ENCODE measurements at regions not wholly inside any gene's neighbourhood (a gene's known extent, or its start where the extent isn't known, plus 50 kb on each side); places are given as distances from the start of the nearest gene placed in this dataset.

DNA sequence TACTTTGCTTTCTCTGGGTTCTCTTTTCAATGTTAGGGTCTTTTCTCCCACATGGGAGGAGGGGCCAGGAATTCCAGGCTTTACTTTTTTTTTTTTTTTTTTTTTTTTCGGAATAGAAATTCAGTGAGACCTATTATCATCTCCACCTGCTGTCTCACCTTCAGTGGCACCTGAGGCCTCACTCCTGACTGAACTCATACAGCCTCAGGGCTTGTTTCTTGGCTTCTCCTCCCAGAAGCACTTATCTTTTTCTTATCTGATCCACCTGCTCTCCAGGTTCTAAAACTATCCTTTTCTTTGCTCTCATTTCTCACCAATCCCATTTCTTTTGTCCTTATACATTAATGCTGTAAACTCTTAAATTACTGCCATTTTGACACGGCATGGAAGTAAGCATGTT, 117.3 kb upstream of the PPP3CA start:
- TF ChIP-seq, protein P1, sequence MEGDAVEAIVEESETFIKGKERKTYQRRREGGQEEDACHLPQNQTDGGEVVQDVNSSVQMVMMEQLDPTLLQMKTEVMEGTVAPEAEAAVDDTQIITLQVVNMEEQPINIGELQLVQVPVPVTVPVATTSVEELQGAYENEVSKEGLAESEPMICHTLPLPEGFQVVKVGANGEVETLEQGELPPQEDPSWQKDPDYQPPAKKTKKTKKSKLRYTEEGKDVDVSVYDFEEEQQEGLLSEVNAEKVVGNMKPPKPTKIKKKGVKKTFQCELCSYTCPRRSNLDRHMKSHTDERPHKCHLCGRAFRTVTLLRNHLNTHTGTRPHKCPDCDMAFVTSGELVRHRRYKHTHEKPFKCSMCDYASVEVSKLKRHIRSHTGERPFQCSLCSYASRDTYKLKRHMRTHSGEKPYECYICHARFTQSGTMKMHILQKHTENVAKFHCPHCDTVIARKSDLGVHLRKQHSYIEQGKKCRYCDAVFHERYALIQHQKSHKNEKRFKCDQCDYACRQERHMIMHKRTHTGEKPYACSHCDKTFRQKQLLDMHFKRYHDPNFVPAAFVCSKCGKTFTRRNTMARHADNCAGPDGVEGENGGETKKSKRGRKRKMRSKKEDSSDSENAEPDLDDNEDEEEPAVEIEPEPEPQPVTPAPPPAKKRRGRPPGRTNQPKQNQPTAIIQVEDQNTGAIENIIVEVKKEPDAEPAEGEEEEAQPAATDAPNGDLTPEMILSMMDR (IDR thresholded peaks at IDR 0.05), result no peak
- no peak for TF ChIP-seq ZFX (IDR thresholded peaks at IDR 0.05; ENCODE audit: borderline replicate concordance)
- no peak overlapping the region for H3K27ac ChIP-seq

DNA sequence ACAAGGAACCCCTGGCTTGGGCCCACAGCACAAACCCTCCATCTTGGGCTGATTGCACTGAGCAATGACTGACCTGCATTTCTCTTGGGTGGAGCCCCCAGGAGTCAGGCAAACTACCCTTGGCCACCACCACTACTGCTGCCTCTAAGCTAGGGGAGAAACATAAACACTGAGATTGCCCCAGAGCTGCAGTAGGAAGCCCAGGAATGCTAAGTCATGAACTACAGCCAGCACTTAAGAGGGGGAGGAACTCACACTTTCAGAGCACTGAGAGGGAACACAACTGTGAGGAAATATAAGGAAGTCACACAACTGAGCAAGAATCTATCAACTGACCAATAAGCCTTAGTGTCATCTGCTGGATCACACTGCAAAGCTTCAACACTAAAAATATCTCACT, 111.6 kb upstream of the PPP3CA start:
- TF ChIP-seq, protein P1 (IDR thresholded peaks at IDR 0.05), result no peak
- TF ChIP-seq ZFX (IDR thresholded peaks at IDR 0.05; ENCODE audit: borderline replicate concordance), result no peak
- H3K27ac ChIP-seq, result no peak overlapping the region

DNA sequence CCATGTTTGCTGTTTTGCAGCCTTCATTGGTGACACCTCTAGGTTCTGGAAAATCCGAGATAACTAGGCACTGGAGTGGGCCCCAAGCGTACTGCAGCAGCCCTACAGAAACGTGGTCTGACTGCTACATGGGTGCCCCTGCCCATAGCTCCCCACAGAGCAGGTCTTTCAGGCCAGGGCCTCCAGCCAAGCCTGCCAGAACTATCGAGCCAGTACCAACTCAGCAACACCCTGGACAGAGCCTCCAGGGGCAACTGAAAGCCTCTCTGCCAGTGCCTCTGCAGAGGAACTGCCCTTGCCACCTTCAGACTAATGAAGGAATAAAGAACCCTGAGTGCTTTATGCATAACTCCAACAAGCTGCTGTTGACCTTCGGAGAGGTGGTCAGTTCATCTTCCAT, 111.1 kb upstream of the PPP3CA start:
- TF ChIP-seq, protein P1 (IDR thresholded peaks at IDR 0.05), result no peak
- TF ChIP-seq ZFX (IDR thresholded peaks at IDR 0.05; ENCODE audit: borderline replicate concordance), result no peak
- no peak overlapping the region for H3K27ac ChIP-seq

DNA sequence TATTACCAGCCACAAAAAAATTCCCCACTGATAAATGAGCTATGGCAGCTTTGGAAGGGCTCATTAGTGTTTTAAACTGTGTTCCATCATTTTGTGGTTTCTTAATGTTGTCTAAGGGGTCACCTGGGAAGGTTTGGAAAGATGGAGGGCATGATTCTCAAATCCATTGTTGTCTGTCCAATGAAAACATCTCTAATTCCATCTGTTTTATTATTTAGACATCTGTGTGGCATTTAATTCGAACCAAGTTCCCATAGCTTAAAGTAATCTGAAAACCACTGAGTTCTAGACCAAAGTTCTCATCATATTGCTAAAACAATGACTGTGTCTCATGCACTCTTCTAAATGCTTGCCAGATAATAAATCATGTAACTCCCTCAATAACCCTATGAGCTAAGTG, 103.8 kb upstream of the PPP3CA start:
- TF ChIP-seq ZFX (IDR thresholded peaks at IDR 0.05; ENCODE audit: borderline replicate concordance), result no peak
- TF ChIP-seq, protein P1 (IDR thresholded peaks at IDR 0.05), result no peak
- no peak overlapping the region for H3K27ac ChIP-seq

DNA sequence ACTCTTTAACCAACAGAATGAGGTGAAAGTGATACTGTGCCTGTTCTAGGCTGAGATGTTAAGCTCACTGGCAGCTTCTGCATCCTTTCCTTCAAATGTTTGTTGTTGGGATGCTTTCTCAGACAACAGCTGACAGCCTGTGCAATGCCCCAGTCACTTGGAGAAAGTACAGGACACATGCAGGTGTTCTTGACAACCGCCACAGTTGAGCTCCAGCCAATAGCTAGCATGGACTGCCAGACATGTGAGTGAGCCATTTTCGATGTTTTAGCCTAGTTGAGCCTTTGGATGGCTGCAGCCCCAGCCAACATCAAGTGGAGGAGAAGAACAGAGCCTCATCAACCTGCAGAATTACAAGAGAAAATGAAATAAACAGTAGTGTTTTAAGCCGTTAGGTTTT, 94.1 kb upstream of the PPP3CA start:
- TF ChIP-seq ZFX (IDR thresholded peaks at IDR 0.05; ENCODE audit: borderline replicate concordance), result no peak
- TF ChIP-seq, protein P1 (IDR thresholded peaks at IDR 0.05), result no peak
- no peak overlapping the region for H3K27ac ChIP-seq

DNA sequence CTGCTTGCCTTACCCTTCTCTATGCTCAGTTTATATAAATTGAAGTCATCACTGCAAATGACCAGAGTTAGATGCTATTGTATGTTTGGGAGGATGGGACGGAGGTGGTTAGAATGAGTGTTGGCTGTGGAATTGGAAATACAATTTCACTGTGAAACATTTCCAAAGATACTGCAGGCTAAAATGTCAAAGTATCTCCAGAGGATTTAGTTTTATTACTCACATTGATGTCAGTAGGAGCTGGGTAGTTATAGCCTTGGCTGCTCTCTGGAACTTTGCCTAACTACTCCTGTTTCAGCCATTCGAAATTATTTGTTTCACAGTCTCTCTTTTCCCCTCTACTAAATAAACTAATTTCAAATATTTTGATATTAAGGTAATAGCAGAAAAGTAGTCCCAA, 92.6 kb upstream of the PPP3CA start:
- TF ChIP-seq, protein P1 (IDR thresholded peaks at IDR 0.05), result no peak
- TF ChIP-seq ZFX (IDR thresholded peaks at IDR 0.05; ENCODE audit: borderline replicate concordance), result no peak
- no peak overlapping the region for H3K27ac ChIP-seq

DNA sequence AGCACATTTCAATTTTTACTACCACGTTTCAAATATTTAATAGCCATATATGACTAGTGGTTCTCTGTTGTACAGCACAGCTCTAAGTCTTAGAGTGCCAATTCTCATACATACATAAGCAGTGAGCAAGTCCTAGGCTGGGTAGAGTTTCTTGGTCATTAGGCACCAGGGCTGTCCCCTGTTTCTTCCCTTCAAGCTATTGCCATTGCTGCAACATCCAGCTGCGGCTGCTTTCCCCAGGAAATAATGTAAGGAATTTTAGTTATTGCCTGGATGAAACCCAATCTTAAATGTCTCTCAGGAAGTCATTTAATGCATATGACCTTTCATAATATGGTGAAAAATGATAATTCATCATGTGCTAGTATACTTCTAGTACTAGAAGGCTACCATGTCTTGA, 74.1 kb upstream of the PPP3CA start:
- no peak for TF ChIP-seq ZFX (IDR thresholded peaks at IDR 0.05; ENCODE audit: borderline replicate concordance)
- TF ChIP-seq, protein P1 (IDR thresholded peaks at IDR 0.05), result no peak

More for the DNA sequence above, 74.1 kb upstream of the PPP3CA start:
- H3K27ac ChIP-seq, result no peak overlapping the region
